Thymus (tissue), 11 donors: ENCODE measurements at regions not wholly inside any gene's neighbourhood (a gene's known extent, or its start where the extent isn't known, plus 50 kb on each side); places are given as distances from the start of the nearest gene placed in this dataset.

ENCODE experiments used
- DNase-seq, 9 donors: peaks; one replicate each; pipeline ENCODE4 v3.0.0-alpha.2; 2013; ENCODE audit warnings: low spot score in 9 of 9, low read depth in 6 of 9, missing footprints in 1 of 9
- H3K27ac ChIP-seq, 2 donors: one replicate each; pipeline ENCODE4 v1.5.1; 2013; ENCODE audit warnings: control low read depth in 1 of 2, low read depth in 1 of 2, low read length in 1 of 2, mild to moderate bottlenecking in 1 of 2, moderate library complexity in 1 of 2
- H3K27me3 ChIP-seq, 2 donors: one replicate each; pipeline ENCODE4 v1.5.1; 2013; ENCODE audit warnings: low read length in 1 of 2; ENCODE audit not compliant: control insufficient read depth in 2 of 2, insufficient read depth in 1 of 2
- H3K36me3 ChIP-seq, 2 donors: one replicate each; pipeline ENCODE4 v1.5.1; 2013; ENCODE audit warnings: low read length in 1 of 2, mild to moderate bottlenecking in 1 of 2, moderate library complexity in 1 of 2; ENCODE audit not compliant: control insufficient read depth in 2 of 2, insufficient read depth in 2 of 2
- H3K4me1 ChIP-seq, 2 donors: one replicate each; pipeline ENCODE4 v1.5.1; 2013; ENCODE audit warnings: low read length in 2 of 2; ENCODE audit not compliant: control insufficient read depth in 2 of 2, insufficient read depth in 2 of 2
- H3K4me3 ChIP-seq, 2 donors: one replicate each; pipeline ENCODE4 v1.5.1; 2013; ENCODE audit warnings: low read length in 2 of 2, control low read depth in 1 of 2, mild to moderate bottlenecking in 1 of 2
- H3K9me3 ChIP-seq, 2 donors: one replicate each; pipeline ENCODE4 v1.5.1; 2013; ENCODE audit warnings: low read length in 1 of 2, mild to moderate bottlenecking in 1 of 2; ENCODE audit not compliant: control insufficient read depth in 2 of 2, insufficient read depth in 1 of 2
- WGBS: extraction: QIAGEN DNeasy Blood & Tissue Kit; methylation state at CpG from one replicate; pipeline ENCODE4 v1.1.7; 2013; 5-methylcytosine and 5-hydroxymethylcytosine counted together
- donor health status: healthy.

- 93% methylated on average over 3 of the region's 3 CpGs for WGBS
- H3K9me3 ChIP-seq = no peaks in the 10 kb centered on the region
- DNase-seq = no peak
- no peaks in the 10 kb centered on the region for H3K27me3 ChIP-seq
- no peak overlapping the region for H3K4me3 ChIP-seq
- no peaks in the 10 kb centered on the region for H3K36me3 ChIP-seq
- H3K27ac ChIP-seq = no peak overlapping the region
- H3K4me1 ChIP-seq = no peaks in the 10 kb centered on the region
Measured at GRCh38 chr12:68514807-68515411, 95.8 kb upstream of the RAP1B start.

- Histone ChIP-seq H3K36me3 (no peaks in the 10 kb centered on the region), H3K9me3 (no peaks in the 10 kb centered on the region), H3K4me1 (no peaks in the 10 kb centered on the region), H3K27me3 (no peaks in the 10 kb centered on the region), H3K4me3 (no peak overlapping the region), H3K27ac (no peak overlapping the region)
- WGBS = 98% methylated on average over 2 of the region's 2 CpGs
- DNase-seq = no peak
Measured at GRCh38 chr12:68515793-68516192, 94.9 kb upstream of the RAP1B start.

DNA sequence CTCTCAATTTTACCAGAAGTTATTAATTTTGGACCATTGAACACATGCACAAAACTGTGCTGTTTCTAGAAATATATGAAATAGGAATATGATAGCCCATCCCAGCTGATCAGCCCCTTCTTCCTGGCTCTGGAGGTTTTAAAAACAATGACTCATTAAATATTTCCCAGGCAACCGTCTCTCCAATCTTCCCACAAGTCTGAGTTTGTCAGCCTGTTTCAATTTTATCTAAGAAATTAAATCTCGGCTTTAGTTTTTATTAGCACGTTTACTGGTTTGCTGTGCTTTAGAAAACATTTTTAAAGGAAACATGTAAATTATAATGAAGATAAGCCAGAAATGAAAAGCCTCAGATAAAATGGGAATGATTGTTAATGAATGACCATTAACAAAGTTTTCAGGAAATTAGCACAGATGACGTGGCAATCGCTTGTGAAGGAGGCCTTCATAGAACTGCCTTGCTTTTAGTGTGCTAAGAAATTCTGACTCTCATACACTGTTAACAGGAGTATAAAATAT is 89.3 kb upstream of the RAP1B start:
- no peak for DNase-seq
- Histone ChIP-seq H3K4me1 (no peaks in the 10 kb centered on the region), H3K9me3 (no peaks in the 10 kb centered on the region), H3K27me3 (no peaks in the 10 kb centered on the region), H3K36me3 (no peaks in the 10 kb centered on the region), H3K27ac (no peak overlapping the region), H3K4me3 (no peak overlapping the region)
- 75% methylated on average over 5 of the region's 5 CpGs for WGBS

DNA sequence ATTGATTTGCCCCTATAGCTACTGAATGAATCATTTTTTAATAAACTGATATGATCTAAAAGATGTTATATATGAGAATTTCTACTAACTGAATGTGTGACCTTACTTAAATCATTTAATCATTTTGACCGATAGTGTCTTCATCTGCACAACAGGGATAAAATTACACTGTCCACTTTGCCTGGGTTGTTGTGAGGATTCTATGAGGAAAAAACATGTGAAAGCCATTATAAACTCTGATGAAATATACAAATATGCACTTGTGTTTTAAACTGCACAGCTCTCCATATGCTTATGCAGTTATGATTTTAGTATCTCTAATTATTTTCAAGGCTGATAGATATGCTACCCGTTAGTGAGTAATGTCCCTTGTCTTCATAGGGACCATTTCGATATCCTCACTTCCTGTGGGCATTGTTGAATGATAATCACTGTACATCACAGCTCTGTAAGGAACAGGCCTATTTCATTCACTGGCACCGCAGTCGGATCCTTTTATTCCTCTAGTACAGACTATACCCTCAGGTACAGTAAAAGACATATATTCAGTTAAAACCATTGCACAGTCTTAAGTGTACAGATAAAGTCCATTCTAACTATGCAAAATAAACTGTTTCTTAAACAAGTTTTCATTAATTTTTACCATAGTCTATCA is 88.7 kb upstream of the RAP1B start:
- no peaks in the 10 kb centered on the region for H3K4me1 ChIP-seq
- DNase-seq = no peak
- H3K36me3 ChIP-seq = no peaks in the 10 kb centered on the region
- H3K4me3 ChIP-seq = no peak overlapping the region
- 96% methylated on average over 5 of the region's 5 CpGs for WGBS
- no peaks in the 10 kb centered on the region for H3K27me3 ChIP-seq
- H3K27ac ChIP-seq = no peak overlapping the region
- no peaks in the 10 kb centered on the region for H3K9me3 ChIP-seq

GRCh38 chr12:68529466-68529865 is 81.2 kb upstream of the RAP1B start:
- Histone ChIP-seq H3K36me3 (no peaks in the 10 kb centered on the region), H3K4me1 (no peaks in the 10 kb centered on the region), H3K27me3 (no peaks in the 10 kb centered on the region), H3K27ac (no peak overlapping the region), H3K4me3 (no peak overlapping the region), H3K9me3 (no peaks in the 10 kb centered on the region)
- no peak for DNase-seq
- 94% methylated on average over 6 of the region's 6 CpGs for WGBS

DNA sequence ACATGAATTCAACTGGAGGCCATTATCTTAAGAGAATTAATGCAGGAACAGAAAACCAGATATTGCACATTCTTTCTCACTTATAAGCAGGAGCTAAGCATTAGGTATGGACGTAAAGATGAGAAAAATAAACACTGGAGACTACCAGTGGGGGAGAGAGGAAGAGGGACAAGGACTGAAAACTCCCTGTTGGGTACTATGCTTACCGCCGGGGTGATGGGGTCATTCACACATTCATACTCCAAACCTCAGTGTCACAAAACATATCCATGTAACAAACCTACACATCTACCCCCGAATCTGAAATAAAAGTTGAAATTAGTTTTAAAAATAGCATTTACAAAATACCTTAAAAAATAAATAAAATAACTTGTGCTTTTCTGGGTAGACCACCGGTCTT is 80.8 kb upstream of the RAP1B start:
- Histone ChIP-seq H3K9me3 (no peaks in the 10 kb centered on the region), H3K27ac (no peak overlapping the region), H3K4me3 (no peak overlapping the region), H3K4me1 (no peaks in the 10 kb centered on the region), H3K27me3 (no peaks in the 10 kb centered on the region), H3K36me3 (no peaks in the 10 kb centered on the region)
- 98% methylated on average over 5 of the region's 5 CpGs for WGBS
- DNase-seq = no peak

DNA sequence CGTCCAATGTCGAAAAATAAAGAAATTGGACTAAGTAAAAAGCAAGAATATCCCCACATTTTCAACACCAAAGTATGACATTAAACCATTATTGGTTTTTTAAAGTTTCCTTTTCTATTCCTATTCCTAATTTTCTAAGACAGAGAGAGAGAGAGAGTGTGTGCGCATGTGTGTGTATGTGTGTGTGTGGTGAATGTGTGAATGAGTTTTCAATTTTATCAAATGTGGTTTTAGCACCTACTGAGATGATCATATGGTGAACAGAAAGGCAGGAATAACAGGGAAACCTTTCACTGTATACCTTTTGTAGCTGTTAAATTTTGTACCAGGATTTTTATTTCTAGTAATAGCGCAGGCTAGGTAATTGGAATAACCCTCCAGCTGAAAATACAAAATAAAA is 80.4 kb upstream of the RAP1B start:
- Histone ChIP-seq H3K27me3 (no peaks in the 10 kb centered on the region), H3K4me3 (no peak overlapping the region), H3K36me3 (no peaks in the 10 kb centered on the region), H3K27ac (no peak overlapping the region), H3K9me3 (no peaks in the 10 kb centered on the region), H3K4me1 (no peaks in the 10 kb centered on the region)
- WGBS = over 99% methylated on average over 4 of the region's 4 CpGs
- no peak for DNase-seq

DNA sequence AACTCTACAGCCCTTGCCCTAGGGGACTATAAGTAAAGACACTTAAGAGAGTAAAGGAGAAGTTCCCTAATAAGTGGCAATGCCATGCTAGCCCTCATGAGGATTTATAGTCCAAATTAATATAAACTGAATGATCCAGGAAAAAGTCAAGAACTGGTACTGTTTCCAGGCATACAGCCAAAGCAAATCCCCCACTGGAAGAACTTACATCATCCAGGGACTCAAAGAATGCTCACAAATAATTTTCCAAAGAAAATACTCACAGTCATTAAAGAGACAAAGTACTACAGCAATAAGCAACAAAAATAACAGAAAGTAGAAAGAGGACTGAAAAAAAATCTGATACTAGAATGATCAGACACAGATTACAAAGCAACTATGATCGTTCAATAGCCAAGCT is 79.7 kb upstream of the RAP1B start:
- H3K27ac ChIP-seq = no peak overlapping the region
- no peaks in the 10 kb centered on the region for H3K27me3 ChIP-seq
- no peak for DNase-seq
- WGBS = 93% methylated on average over 1 of the region's 1 CpG
- no peaks in the 10 kb centered on the region for H3K4me1 ChIP-seq
- H3K9me3 ChIP-seq = no peaks in the 10 kb centered on the region
- H3K4me3 ChIP-seq = no peak overlapping the region
- H3K36me3 ChIP-seq = no peaks in the 10 kb centered on the region

- no peak overlapping the region for H3K27ac ChIP-seq
Measured at GRCh38 chr12:68532204-68532886, 78.4 kb upstream of the RAP1B start.

More at GRCh38 chr12:68532204-68532886, 78.4 kb upstream of the RAP1B start:
- Histone ChIP-seq H3K27me3 (no peaks in the 10 kb centered on the region), H3K4me1 (no peaks in the 10 kb centered on the region), H3K4me3 (no peak overlapping the region), H3K36me3 (no peaks in the 10 kb centered on the region), H3K9me3 (no peaks in the 10 kb centered on the region)
- DNase-seq = no peak
- 90% methylated on average over 1 of the region's 1 CpG for WGBS
